ENCODE measurements at regions not wholly inside any gene's neighbourhood (a gene's known extent, or its start where the extent isn't known, plus 50 kb on each side); places are given as distances from the start of the nearest gene placed in this dataset.

DNA sequence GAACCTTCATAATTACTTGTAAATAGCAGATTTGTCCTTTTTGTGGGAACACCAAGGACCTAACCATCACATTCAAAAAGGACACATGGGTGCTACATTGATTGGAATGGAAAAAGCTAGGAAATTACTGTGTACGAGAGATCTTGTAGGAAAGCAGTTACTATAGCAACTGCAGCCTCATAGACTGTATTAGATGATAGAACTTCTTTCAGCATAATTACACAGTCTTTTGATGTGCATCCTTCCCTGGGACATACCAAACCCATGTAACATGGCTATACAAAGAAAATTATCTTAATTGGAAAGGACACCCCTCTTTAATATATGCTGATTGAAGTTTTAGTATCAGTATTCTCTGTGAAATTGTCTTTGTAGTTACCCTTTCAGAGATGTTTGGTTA is 130.7 kb upstream of the CTSO start:
- H3K4me1 Mint-ChIP-seq (ENCODE audit: low read depth): peaks cover 12% of the 10 kb centered on the region
- H3K27me3 Mint-ChIP-seq: no peaks in the 10 kb centered on the region
- no peak overlapping the region for H3K27ac Mint-ChIP-seq
- H3K4me3 Mint-ChIP-seq (ENCODE audit: low read depth): no peak overlapping the region
- H3K36me3 Mint-ChIP-seq (ENCODE audit: insufficient read depth): no peaks in the 10 kb centered on the region
- H3K9me3 Mint-ChIP-seq (ENCODE audit: low read depth): peaks cover 6% of the 10 kb centered on the region
- TF ChIP-seq, protein P1, sequence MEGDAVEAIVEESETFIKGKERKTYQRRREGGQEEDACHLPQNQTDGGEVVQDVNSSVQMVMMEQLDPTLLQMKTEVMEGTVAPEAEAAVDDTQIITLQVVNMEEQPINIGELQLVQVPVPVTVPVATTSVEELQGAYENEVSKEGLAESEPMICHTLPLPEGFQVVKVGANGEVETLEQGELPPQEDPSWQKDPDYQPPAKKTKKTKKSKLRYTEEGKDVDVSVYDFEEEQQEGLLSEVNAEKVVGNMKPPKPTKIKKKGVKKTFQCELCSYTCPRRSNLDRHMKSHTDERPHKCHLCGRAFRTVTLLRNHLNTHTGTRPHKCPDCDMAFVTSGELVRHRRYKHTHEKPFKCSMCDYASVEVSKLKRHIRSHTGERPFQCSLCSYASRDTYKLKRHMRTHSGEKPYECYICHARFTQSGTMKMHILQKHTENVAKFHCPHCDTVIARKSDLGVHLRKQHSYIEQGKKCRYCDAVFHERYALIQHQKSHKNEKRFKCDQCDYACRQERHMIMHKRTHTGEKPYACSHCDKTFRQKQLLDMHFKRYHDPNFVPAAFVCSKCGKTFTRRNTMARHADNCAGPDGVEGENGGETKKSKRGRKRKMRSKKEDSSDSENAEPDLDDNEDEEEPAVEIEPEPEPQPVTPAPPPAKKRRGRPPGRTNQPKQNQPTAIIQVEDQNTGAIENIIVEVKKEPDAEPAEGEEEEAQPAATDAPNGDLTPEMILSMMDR (IDR thresholded peaks at IDR 0.05; ENCODE audit: unreplicated experiment): no peak
- no peak for DNase-seq (ENCODE audit: low spot score, unreplicated experiment)

DNA sequence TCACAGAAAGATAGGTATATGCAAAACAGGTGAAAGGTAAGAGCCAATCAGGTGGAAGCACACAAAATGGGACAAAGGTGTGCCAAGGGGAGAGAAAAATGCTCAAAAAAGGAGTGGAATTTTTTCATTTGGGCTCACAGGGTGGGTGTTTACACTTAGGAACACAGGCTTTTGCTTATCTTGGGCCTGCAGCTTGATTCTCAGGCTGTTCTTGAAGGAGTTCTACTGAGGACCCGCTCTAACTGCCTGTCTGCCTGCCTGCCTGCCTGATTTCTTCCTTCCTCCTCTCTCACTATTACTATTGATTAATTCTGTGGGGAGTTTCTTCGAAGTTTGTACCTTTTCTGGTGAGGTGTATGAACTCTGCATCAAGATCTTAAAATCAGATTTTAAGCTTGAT is 120.3 kb upstream of the CTSO start:
- Mint-ChIP-seq H3K4me3 (ENCODE audit: low read depth) (no peak overlapping the region), H3K27me3 (no peaks in the 10 kb centered on the region), H3K27ac (no peak overlapping the region), H3K4me1 (ENCODE audit: low read depth) (no peaks in the 10 kb centered on the region), H3K9me3 (ENCODE audit: low read depth) (peaks cover 22% of the 10 kb centered on the region), H3K36me3 (ENCODE audit: insufficient read depth) (no peaks in the 10 kb centered on the region)
- no peak for DNase-seq (ENCODE audit: low spot score, unreplicated experiment)
- TF ChIP-seq, protein P1 (IDR thresholded peaks at IDR 0.05; ENCODE audit: unreplicated experiment): no peak

DNA sequence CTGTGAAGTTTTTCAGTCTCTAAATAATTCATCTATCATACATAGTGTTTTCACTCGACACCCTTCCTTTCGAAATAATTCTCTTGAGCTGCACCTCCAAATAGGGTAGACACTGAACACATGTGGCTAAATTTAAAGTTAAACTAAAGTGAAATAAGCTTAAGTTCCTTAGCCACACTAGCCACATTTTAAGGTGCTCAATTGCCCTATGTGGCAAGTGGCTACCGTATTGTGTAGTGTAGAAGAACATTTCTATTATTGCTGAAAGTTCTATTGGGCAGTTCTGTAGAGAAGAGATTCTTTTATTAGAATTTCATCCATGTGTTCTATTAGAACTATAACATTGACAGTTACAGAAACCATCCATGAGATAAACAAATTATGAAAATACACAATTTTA is 107.0 kb upstream of the CTSO start:
- TF ChIP-seq, protein P1 (IDR thresholded peaks at IDR 0.05; ENCODE audit: unreplicated experiment): no peak
- Mint-ChIP-seq H3K4me1 (ENCODE audit: low read depth) (no peaks in the 10 kb centered on the region), H3K27ac (no peak overlapping the region), H3K4me3 (ENCODE audit: low read depth) (no peak overlapping the region), H3K36me3 (ENCODE audit: insufficient read depth) (no peaks in the 10 kb centered on the region), H3K9me3 (ENCODE audit: low read depth) (no peaks in the 10 kb centered on the region), H3K27me3 (no peaks in the 10 kb centered on the region)
- DNase-seq (ENCODE audit: low spot score, unreplicated experiment): no peak

DNA sequence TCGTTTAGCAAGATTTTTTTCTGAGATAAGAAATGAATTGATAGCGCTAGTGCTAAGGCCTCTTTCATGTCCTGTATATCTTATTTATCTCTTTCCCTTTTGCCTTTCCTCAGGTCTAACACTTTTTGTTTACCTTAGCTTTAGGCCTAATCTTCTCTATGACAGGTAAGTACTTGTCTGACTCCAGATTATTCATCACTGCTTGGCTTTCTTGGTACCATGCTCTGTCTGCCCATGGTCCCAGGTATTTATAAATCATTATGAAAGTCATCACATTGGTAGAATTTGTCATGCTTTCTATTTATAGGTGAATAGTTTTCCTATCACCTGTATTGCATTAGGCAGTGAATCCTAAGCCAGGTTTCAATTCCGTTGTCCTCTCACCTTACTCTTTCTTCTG is 99.5 kb upstream of the CTSO start:
- TF ChIP-seq, protein P1 (IDR thresholded peaks at IDR 0.05; ENCODE audit: unreplicated experiment): no peak
- H3K27me3 Mint-ChIP-seq: no peaks in the 10 kb centered on the region
- no peaks in the 10 kb centered on the region for H3K4me1 Mint-ChIP-seq (ENCODE audit: low read depth)
- H3K27ac Mint-ChIP-seq: no peak overlapping the region
- H3K9me3 Mint-ChIP-seq (ENCODE audit: low read depth): peaks cover 3% of the 10 kb centered on the region
- H3K36me3 Mint-ChIP-seq (ENCODE audit: insufficient read depth): no peaks in the 10 kb centered on the region
- H3K4me3 Mint-ChIP-seq (ENCODE audit: low read depth): no peak overlapping the region
- no peak for DNase-seq (ENCODE audit: low spot score, unreplicated experiment)

DNA sequence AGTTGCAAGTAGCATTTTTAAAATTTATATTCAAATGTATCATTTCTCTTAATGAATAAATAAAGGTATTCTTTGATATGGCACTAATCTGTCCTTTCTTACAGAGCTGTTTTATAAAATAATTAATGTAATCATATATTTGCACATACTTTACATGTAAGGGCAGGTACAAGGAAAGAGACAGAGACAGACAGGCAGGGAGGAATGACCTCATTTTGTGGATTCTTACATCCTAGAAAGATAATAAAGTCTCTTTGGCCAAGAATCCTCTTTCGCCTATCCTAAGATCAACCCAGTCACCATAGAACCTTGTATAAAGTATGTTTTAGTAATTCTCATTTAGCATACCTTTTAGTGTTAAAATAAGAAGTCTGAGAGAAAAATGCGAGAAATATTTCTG is 98.5 kb upstream of the CTSO start:
- no peak for DNase-seq (ENCODE audit: low spot score, unreplicated experiment)
- Mint-ChIP-seq H3K4me3 (ENCODE audit: low read depth) (no peak overlapping the region), H3K9me3 (ENCODE audit: low read depth) (peaks cover 3% of the 10 kb centered on the region), H3K27me3 (no peaks in the 10 kb centered on the region), H3K27ac (no peak overlapping the region), H3K36me3 (ENCODE audit: insufficient read depth) (no peaks in the 10 kb centered on the region), H3K4me1 (ENCODE audit: low read depth) (no peaks in the 10 kb centered on the region)
- TF ChIP-seq, protein P1 (IDR thresholded peaks at IDR 0.05; ENCODE audit: unreplicated experiment): no peak

All from progenitor cell of endocrine pancreas (in vitro differentiated cells).